ENCODE measurements at regions not wholly inside any gene's neighbourhood (a gene's known extent, or its start where the extent isn't known, plus 50 kb on each side); places are given as distances from the start of the nearest gene placed in this dataset.

GRCh38 chr2:4674007-4674406, 970.6 kb downstream of the DCDC2C start:
- DNase-seq (ENCODE audit: low read depth in 2 of 3, low spot score in 2 of 3): no peak

- no peak for DNase-seq (ENCODE audit: low read depth in 2 of 3, low spot score in 2 of 3)
Observed at GRCh38 chr2:4675295-4675694, 971.9 kb downstream of the DCDC2C start.

DNA sequence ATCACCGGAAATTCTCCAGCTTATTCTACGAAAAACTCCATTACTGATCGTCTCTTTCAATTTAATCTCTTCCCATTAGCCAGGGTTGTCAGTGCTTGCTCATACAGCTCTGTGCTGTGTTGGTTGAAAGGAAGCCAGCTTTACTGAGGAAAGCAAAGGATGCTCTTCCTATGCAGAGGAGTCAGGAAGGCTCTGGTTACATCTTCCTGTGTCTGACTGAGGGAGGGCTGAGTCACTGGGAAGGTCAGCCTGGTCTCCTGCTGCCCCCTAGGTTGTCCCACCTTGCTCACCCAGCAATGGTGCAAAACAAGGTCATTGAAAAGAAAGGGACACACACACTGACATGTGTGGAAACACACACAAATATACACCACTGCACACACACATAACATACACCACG, 975.6 kb downstream of the DCDC2C start:
- DNase-seq (ENCODE audit: low read depth in 2 of 3, low spot score in 2 of 3): no peak

GRCh38 chr2:4679391-4679790, 976.0 kb downstream of the DCDC2C start:
- no peak for DNase-seq (ENCODE audit: low read depth in 2 of 3, low spot score in 2 of 3)

DNA sequence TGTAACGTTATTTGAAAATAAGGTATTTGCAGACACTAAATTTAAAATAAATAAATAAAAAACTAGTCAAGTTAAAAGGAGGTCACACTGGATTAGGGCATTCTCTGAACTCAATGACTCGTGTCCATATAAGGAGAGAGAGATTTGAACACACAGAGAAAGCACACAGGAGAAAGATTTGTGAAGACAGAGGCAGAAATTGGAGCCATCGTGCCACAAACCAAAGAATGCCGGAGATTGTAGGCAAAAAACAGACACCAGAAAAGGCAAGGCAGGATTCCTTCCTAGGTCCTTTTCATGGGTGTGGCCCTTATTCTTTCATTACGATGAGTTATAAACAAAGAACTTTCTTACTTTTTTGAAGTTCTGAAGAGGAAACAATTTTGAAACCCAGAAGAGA, 981.5 kb downstream of the DCDC2C start:
- no peak for DNase-seq (ENCODE audit: low read depth in 2 of 3, low spot score in 2 of 3)

- no peak for DNase-seq (ENCODE audit: low read depth in 2 of 3, low spot score in 2 of 3)
Observed at GRCh38 chr2:4690913-4691312, 987.5 kb downstream of the DCDC2C start.

- DNase-seq (ENCODE audit: low read depth in 2 of 3, low spot score in 2 of 3): no peak
Observed at GRCh38 chr2:4693266-4693665, 989.9 kb downstream of the DCDC2C start.

GRCh38 chr2:4695281-4695861, 992.0 kb downstream of the DCDC2C start:
- DNase-seq (ENCODE audit: low read depth in 2 of 3, low spot score in 2 of 3): no peak

GRCh38 chr2:4715065-4715464, 977.1 kb upstream of the SOX11 start:
- DNase-seq (ENCODE audit: low read depth in 2 of 3, low spot score in 2 of 3): no peak

DNA sequence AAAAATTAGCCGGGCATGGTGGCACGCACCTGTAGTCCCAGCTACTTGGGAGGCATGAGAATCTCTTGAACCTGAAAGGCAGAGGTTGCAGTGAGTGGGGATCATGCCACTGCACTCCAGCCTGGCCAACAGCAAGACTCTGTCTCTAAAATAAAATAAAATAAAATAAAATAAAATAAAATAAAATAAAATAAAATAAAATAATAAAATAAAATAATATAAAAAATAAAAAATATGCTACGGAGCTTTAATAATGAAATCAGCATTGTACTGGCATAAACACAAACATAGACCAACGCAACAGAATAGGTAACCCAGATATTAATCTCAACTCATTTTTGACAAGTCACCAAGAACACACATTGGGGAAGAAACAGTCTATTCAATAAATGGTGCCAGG, 973.4 kb upstream of the SOX11 start:
- no peak for DNase-seq (ENCODE audit: low read depth in 2 of 3, low spot score in 2 of 3)

GRCh38 chr2:4725618-4726017, 966.6 kb upstream of the SOX11 start:
- DNase-seq (ENCODE audit: low read depth in 2 of 3, low spot score in 2 of 3): no peak

- DNase-seq (ENCODE audit: low read depth in 2 of 3, low spot score in 2 of 3): no peak
Observed at GRCh38 chr2:4732560-4732959, 959.6 kb upstream of the SOX11 start.

GRCh38 chr2:4745056-4745991, 946.9 kb upstream of the SOX11 start:
- DNase-seq (ENCODE audit: low read depth in 2 of 3, low spot score in 2 of 3): no peak

DNA sequence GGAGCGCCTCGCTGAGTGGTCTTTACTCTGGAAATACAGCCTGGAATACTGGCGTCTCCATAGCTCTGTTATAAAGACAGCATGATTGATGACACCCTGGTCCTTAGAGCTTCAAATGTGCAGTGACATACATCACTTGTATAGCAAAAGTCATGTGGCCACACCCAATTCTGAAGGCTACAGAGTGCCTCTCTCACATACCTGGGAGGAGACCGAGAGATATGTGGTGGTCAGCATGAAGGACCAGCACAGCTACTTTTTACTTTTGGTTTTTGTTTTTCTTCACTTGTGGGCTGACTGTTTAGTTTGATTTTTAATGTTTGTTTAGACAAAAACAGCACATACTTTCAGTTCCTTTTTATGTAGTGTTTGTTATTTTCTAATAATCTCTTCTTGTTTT, 938.5 kb upstream of the SOX11 start:
- DNase-seq (ENCODE audit: low read depth in 2 of 3, low spot score in 2 of 3): no peak

DNA sequence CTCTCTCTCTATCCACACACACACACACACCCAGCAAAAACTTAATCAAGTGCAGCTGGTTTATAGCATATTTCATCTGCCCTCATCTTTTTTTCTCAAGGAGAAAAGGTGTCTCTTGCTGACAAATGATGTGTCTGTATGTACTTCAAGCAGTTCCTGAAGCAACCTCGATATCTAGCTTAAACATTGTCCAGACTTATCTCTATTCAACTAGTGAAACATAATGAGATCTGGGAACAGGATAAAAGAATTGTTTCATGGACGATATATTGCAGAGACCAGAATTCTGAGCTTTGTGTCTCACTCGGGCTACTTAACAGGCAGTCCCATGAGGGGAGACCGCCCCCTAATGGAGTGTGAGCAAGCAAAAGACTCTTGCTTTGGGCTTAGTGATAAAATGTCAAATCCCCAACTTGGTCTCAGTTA, 929.2 kb upstream of the SOX11 start:
- DNase-seq (ENCODE audit: low read depth in 2 of 3, low spot score in 2 of 3): no peak

DNA sequence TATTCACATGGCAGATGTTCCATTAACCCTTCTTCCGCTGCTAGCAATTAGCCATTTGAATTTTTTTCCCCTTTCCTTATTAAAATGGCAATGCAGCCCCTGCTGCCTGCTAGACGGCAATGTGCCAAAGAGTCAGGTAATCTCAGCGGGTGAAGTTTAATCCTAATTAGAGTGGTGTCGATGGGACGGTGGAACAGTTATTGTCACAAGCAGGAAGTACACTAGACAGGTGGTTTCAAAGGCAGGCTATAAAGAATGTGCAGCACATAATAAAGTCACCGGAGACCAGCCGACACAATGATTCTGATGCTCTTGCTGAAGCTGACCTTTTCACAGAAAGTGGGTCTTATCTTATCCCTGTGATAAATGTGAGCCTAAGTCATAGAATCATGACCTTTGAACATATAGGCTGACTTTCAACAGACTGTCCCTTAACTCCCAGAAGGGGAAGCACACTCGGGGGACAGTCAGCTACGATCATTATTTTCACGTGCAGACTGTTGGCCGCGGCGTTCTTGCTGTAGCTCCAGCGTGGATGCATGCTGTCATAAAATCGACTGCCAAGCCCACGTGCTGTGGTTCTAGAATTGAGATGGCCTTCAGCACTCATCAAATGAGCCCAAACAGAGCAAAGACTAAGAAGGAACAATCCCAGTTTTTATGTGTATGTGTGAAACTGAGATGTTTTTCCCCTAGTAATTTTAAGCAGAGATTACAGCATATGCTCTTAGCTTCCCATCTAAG, 926.2 kb upstream of the SOX11 start:
- no peak for DNase-seq (ENCODE audit: low read depth in 2 of 3, low spot score in 2 of 3)

- DNase-seq (ENCODE audit: low read depth in 2 of 3, low spot score in 2 of 3): no peak
Observed at GRCh38 chr2:4775668-4776067, 916.5 kb upstream of the SOX11 start.

DNA sequence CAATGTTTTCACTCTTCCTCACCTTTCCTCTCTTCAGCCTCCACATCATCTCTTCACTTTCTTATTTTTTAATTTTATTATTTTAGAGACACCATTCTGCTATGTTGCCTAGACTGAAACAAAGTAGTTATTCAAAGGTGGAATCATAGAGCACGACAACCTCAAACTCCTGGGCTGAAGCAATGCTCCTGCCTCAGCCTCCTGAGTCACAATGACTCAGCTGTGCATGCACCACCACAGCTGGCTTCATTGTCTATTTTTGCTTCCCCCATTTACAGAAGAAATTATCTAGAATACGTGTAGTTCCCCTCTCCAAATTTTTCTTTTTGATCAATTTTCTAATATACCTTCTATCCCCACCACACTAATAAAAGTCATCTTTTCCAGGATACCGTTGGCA, 911.5 kb upstream of the SOX11 start:
- DNase-seq (ENCODE audit: low read depth in 2 of 3, low spot score in 2 of 3): no peak

- DNase-seq (ENCODE audit: low read depth in 2 of 3, low spot score in 2 of 3): no peak
Observed at GRCh38 chr2:4782647-4783046, 909.5 kb upstream of the SOX11 start.

DNA sequence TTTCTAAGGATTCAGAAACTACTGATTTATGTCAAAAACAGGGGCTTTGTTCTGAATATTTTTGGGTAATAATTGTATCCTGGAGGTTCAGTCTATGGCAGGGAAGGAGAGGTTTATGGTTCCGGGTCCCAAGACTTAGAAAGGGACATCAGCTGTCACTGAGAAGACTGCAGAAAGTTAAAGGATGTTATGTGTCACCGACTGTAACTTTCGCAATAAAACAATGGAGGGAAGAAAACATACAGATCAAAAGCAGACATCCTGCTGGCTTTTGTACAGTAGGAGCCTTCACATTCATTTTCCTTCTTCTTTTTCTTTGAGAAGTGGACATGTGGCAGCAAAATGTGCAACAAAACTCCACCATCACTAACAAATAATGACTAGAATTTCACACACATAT, 900.7 kb upstream of the SOX11 start:
- no peak for DNase-seq (ENCODE audit: low read depth in 2 of 3, low spot score in 2 of 3)

GRCh38 chr2:4792126-4792525, 900.1 kb upstream of the SOX11 start:
- DNase-seq (ENCODE audit: low read depth in 2 of 3, low spot score in 2 of 3): no peak

- DNase-seq (ENCODE audit: low read depth in 2 of 3, low spot score in 2 of 3): no peak
Observed at GRCh38 chr2:4803396-4803795, 888.8 kb upstream of the SOX11 start.
